GM18907 (cell line): ENCODE measurements at regions not wholly inside any gene's neighbourhood (a gene's known extent, or its start where the extent isn't known, plus 50 kb on each side); places are given as distances from the start of the nearest gene placed in this dataset.

Source experiments
- ATAC-seq: cut with Tn5 transposase; IDR thresholded peaks from one replicate; pipeline ENCODE4 v1.9.1; 2021; ENCODE audit warnings: mild to moderate bottlenecking, moderate library complexity; ENCODE audit not compliant: unreplicated experiment

DNA sequence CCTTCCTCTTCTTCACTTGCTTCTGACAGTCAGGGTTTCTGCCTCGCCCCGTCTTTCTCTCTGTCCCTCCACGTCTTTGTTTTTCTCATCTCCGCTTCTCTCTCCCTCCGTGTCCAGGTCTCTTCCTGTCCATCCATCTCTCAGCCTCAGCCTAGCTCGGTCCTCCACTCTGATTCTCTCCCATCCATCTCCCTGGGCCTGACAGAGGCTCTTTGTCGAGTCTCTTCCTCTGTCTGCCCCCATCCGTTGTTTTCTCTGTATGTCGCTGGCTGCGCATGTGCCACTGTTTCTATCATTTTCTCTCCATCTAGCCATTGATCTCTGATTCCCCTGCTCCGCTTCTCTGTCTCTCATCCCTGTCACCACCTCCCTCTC, 328.9 kb upstream of the TBX3 start:
- no peak for ATAC-seq

DNA sequence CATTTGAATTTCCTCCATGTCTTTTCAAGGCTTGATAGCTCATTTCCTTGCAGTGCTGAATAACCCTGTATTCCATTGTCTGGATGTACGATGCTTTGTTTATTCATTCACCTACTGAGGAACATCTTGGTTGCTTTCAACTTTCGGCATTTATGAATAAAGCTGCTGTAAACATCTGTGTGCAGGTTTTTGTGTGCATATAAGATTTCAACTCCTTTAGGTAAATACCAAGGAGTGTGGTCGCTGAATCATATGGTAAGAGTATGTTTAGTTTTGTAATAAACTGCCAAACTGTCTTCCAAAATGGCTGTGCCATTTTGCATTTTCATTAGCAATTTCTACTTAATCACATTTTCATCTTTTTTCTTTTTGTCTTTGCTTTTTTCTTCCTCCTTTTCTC, 327.7 kb upstream of the TBX3 start:
- no peak for ATAC-seq

DNA sequence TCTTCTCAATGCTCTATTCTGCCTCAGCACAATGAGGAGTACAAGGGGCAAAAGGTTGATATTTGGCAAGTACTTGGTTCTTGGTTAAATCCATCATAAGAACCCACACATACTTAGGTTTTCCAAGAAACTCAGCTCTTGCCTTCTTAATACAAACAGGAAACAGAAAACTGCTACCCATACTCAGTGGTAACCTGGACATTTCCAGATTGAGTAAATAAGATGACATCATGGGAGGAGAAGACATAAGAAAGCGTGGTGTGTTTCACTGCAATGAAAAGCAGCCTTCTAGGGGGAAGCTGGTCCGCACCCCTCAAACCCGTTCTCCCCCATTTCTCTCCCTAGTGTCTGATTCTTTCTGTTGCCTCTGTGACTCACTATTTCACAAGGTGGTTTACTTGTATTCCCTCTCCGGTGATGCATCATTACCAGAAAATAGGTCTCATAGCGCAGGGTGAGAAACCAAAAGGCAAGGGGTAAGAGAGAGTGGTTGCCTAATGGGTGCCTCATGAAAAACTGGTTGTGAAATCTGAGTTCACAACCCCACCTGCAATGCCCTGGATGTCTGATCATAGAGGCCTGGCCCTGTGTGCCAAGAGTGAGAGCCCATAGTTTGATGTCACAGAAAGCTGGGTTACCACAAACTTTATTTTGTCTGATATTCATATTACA, 326.5 kb upstream of the TBX3 start:
- ATAC-seq = no peak

DNA sequence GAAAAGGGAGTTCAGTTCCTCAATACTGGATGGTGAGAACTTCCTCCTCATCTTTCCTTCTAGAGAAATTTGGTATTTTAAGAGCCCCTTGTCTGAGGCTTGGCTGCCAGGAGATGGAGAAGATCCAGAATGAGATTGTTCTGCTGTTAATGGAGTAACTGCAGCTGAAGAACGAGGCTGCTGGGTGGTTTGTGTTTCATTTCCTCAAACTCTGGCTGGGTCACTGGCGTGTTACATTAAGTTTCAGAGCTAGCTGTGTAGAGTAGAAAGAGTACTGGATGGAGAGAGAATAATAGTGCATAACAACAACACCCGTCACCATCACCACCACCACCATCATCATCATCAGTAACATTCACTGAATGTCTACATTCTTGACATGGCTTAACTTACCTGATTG, 325.0 kb upstream of the TBX3 start:
- ATAC-seq = peak; percentile 83

DNA sequence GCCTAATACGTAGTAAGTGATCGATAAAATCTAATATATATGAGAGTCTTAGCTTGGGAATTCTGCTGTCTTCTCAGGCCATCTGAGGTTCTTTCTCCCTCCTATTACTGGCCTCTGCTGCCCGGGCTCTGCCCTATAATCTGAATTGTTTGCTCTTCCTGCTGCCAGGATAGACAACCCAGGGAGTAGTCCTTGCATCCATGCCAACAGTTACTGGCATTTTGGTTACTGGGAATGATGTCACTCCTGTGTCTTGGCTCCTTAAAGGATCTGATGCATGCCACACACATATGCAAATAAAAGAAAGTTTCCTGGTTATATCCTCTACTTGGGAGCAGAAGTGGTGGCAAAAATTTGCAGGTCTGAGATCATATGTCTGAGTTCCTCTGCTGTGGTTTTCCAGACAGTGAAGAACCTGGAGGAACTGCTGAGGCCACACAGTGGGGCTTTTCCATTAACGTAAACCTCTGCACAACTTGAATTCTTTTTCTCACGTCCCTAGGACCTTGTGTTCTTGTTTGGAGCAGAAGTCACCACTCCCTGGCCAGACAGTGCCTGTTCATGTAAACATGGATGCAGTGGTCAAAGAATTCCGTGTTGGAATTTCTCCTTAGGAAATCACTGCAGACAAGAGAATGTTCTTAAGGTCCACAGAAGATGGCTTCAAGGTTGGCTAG, 320.6 kb upstream of the TBX3 start:
- no peak for ATAC-seq

DNA sequence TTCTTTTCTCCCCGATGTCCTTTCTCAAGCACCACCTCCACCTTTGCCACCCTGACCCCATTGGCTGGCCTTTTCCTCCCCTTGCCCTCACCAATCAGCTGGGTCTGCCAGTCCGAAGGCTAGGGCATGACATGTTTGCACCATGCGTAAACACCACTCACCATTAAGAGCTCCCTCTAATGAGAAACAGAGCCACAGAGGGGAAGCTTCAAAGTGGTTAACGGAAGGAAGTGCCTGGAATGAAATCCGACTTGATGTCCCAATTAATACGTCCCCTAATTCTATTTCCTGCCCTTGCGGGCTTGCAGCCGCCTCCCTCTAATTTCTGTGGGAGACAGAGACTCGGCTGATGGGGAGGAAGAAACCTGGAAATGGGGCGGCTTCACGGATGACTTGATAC, 318.5 kb upstream of the TBX3 start:
- no peak for ATAC-seq

DNA sequence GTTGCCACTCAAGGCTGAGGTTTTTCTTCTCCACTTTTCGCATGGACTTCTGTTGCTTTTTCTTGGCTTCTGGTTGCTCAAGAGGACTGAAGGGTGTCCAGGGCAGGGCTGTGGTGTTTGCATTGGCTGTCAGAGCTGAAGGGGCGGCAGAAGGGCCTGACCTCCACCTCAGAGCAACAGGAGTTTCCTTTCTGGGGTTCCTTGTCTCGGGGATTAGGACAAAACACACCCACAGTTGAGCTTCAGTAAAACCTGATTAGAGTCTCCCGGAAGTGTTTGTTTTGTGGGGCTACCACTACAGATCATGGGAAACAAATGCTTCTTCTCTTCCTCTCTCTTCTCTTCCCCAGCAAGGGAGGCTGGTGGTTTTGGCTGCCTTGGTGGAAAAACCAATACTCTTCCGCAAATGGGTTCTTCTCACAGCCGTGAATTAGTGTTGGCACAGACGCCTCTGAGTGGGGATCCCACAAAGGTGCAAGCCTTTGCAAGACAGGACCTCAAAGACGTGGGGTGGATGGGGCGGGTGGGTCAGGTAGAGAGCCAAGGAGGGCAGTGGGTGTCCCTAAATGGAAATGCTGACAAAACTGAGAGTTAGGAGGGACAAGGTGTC, 317.7 kb upstream of the TBX3 start:
- ATAC-seq = no peak

DNA sequence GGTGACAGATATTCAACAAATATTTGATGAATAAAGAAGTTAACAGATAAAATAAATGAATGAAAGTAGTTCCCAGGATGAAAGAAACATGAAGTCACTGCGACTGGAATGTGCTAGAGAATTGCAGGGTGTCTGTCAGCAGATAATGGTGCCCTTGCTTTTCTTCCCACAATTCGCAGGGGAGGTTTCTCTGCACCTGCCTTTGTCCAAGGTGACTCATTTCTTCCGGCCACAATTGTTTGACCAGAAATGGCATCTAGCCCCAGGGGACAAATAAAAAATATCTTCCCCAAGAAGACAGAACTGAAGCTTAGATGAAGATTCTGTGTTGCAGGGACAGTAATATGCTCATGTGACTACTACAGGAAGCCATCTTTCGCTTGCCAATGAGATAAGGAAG, 316.1 kb upstream of the TBX3 start:
- ATAC-seq = peak; percentile 63

DNA sequence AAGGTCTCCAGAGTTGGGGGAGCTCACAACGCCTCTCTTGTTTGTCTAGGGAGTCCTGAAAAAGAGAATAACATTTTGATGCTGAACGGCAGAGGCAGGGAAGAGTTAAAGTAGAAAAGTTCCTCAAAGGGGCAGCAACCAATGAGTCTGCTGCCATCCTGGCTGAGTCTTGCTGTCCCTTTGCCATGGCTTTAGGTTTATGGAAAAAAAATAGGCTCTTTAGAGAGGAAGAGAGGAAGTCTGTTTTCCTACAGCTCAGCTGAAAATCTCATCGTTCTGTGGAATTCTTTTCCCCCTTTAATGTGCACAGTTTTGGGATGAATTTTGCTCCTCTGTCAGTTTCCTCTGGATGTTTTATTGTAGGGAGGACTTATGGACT, 314.8 kb upstream of the TBX3 start:
- no peak for ATAC-seq

DNA sequence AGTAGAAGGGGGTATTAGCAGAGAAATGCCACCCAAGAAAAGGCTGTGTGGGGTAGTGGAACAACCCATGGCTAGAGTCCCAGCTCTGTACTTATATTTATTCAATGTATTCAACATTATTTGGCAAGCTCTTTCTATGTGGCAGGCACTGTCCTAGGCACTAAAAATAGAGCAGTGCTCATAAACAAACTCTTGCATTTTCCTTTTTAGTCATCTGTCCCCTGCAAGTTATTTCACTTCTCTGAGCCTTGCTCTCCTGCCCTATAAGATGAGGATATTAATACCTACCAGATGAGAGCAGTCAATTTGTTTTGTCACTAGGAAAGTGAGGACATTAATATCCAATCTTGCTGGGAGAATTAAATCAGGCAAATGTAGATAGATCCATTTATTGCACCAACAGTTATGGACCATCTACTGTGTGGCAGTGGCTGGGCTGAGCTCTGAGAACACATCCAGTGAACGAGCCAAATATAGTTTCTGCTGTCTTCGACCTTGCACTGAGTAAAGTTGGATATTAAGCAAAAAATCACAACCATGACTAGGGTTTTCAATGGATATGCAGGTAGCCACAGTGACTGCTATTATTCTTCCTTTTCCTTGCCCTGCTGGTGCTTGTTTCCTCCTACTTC, 314.3 kb upstream of the TBX3 start:
- no peak for ATAC-seq

DNA sequence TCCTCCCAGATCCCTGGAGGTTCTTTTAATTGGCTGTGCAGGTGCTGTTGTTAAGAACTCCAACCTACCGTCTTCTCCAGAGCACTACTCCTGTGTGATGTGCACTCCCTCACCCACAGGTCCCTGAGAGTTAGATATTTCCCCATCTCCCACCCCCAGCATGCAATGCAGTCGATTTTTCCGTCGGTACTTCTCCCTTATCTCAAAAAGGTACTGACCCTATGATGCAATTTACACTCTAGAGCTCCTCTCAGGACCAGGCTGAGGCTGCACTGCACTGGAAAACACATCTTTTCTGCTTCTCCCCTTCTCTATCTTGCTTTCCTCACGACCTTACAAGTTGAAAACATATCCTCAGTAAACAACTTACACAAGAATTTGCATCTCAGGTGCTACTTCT, 312.4 kb upstream of the TBX3 start:
- ATAC-seq = no peak

DNA sequence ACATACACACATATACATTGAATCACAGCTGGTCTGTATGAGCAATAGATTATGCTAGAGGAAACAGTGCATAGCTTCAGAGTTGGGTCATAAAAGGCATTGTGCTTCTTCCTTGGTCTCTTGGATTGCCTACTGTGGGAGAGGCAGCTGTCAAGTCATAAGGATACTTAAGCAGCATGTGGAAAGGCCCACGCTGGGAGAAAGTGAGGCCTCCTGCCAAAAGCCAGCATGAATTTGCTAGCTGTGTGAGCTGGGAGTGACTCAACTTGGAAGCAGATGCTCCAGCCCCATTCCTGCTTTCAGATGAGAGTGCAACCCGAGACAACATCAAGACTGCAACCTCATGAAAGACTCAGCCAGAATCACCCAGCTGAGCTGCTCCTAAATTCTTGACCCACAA, 311.9 kb upstream of the TBX3 start:
- ATAC-seq = no peak

DNA sequence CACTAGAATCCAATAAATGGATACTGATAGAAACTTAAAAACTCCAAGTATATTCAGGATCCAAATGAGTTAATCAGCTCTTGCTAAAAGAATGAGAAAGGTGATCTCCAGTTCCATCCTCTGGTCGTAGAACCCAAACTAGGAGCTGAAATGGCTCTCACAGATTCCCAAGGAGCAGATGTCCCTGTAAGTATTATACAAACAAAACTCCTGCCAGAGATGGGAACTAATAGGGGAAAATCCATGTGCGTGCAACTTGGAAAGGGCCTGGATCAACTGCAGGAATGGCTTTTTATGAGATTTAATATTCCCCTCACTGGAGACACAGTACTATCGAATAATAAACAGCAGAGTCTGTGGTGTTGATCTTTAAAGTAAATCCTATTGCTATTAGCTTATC, 309.2 kb upstream of the TBX3 start:
- no peak for ATAC-seq

DNA sequence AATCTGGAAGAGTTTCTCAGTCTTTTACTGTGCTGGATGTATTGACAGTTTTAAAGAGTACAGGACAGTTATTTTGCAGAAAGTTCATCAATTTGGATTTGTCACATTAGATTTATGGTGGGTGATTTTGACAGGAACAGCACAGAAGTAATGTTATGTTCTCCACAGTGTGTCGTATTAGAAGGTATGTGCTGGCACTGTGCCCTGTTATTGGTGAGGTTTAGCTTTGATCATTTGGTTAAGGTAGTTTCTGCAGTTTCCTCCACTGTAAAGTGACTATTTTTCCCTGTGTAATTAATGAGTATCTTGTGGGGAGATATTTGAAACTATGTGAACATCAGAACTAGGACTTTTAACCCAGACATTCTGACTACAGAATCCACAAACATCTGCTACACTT, 308.5 kb upstream of the TBX3 start:
- ATAC-seq = no peak

DNA sequence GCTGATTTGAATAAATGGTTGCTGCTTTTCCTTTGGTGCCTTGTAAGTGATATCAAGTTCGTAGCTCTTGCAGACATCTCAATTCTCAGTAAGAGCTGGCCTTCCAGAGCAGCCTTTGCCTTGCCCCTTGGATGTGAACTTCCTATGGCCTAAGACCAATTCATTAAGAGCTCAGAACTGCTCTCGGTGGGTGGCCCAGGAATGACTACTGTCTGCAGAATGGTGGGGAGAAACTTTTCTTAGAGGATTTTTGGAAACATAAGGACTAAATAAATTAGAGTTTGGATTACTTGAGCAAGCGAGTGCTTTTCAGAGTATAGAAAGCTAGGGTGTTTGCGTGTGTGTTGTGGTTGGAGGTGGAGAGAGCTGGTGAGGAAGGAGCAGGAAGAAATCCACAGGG, 306.4 kb upstream of the TBX3 start:
- no peak for ATAC-seq

DNA sequence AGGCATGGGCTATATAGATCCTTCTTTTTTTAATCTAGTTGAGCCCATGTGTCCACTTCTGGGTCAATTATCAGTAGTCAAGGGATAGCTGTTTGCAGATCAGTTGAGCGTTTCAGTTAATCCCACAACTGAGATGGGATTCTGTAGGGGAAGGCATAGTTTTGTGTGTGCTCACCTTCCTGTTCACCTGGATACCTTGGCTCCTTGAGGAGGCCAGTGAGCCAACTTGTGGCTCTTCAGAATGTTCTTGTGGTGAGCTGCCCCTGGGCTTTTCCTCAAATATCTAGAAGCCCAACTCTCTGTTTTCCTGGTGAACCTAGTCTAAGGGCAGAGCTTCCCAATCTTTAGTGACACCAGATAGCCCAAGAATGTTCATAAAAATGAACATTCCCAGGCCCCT, 302.9 kb upstream of the TBX3 start:
- no peak for ATAC-seq

DNA sequence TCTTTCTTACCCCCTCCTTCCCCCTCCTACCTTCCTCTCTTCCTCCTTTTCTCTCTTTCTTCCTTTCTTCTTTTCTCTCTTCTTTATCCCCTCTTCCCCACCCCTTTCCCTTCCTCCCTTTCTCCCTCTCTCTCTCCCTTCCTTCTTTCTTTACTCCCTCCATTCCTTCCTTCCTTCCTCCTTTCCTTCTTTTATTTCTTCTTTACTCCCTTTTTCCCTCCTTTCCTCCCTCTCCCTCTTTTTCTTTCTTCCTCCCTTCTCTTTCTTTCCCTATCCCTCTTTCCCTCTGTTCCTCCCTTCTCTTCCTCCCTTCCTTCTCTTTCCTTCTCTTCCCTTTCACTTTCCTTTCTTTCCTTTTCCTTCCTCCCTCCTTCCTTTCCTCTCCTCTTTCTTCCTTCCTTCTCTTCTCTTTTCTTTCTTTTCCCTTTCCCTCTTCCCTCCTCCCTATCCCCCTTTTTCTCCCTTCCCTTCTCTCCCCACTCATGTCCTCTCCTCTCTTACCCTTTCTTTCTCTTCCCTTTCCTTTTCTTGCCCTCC, 302.3 kb upstream of the TBX3 start:
- no peak for ATAC-seq

DNA sequence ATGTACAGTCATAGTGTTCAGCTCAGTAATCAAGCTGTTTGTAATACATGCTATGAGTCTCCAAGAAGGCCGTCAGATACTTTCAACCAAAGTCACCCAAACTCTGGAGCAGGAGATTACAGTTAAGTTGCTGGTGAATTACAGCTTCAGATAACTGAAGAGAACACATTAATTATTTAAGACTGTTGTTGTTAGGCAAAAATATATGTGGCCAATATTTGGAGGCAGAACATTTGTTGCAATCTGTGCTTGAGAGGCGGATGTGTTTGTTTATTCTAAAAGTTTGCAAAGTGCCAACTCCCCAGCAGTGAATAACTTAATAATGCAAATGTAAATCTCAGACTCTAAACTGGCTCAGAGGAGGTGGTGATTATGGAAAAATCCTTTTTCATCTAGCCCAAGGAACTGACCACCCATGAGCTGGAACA, 300.7 kb upstream of the TBX3 start:
- no peak for ATAC-seq

DNA sequence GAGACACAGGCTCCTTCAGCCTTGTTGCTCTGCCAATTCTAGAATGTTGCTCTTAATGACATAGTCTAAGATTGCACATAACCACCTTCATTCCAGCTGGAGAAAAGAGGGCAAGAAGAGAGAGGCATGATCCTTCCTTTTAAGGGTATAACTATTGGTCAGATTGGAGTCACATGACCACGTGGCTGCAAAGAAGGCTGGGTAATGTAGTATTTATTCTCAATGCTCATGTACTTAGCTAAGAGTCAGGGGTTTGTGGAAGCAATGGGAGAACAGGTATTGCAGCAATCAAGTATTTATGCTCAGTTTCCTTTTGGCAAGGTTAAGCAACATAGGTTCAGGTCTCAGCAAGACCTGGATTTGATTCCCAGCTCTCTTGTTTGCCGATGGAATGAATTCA, 298.8 kb upstream of the TBX3 start:
- no peak for ATAC-seq

DNA sequence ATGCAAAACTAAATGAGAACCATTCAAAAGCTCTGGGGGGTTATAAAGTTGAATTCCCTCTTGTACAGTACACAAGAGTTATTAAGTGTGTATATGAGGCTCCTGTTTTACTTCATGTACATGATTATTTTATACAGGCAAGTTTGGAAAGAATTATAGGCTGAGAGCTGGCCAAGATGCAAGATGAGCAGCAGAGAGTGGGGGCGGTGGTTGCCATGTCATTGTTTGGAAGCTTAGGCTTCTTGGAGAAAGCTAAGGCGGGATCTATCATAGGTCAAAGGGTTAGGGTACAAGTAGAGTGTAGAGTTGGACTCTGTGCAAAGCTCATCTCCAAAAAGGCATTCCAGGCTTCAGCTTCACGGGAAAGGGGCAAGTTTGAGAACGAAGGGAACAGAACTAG, 297.1 kb upstream of the TBX3 start:
- no peak for ATAC-seq

DNA sequence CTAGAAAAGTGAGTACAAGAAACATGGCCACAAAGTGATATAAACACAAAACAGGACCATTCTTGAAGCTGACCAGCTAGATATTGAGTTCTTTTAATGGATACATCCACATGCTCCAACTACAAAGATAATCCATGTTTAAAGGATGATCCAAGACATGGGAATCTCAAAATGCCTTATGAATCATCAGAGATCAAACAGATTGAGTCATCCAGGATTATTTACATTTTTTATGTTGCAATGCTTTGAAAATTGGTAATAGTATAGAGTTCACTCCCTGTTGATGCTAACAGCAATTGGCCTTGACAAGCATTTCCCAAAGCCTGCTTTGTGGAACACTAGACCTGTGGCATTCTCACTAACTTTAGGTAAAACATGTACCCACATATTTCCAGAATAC, 293.0 kb upstream of the TBX3 start:
- no peak for ATAC-seq

DNA sequence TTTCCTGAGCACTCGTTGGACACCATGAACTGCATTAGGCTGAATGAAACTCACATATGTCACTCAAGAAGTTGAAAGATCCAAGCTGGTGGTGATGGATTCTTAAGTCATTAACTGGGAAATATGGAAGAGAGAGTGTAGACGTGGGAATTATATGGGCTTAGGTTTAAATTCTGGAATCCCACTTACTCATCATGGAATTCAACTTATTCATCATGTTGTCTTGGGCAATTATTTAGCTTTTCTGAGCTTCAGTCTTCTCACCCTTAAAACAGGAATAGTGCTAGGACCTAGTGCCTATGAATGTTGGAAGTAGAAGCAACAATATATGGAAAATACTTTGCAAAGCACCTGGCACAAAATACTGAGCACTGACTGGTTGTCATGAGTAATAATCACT, 292.4 kb upstream of the TBX3 start:
- no peak for ATAC-seq
